ENCODE measurements at regions not wholly inside any gene's neighbourhood (a gene's known extent, or its start where the extent isn't known, plus 50 kb on each side); places are given as distances from the start of the nearest gene placed in this dataset.

GRCh38 chr6:170212956-170213636 lies 77.8 kb downstream of the DLL1 start:
- DNase-seq (ENCODE audit: low spot score), result no peak

- no peak for DNase-seq (ENCODE audit: low spot score)
Observed at GRCh38 chr6:170212051-170212756, 78.7 kb downstream of the DLL1 start.

- no peak for DNase-seq (ENCODE audit: low spot score)
Observed at GRCh38 chr6:170211404-170212025, 79.4 kb downstream of the DLL1 start.

- no peak for DNase-seq (ENCODE audit: low spot score)
Observed at GRCh38 chr6:170210651-170211403, 80.1 kb downstream of the DLL1 start.

GRCh38 chr6:170210026-170210390 lies 80.9 kb downstream of the DLL1 start:
- DNase-seq (ENCODE audit: low spot score), result no peak

- DNase-seq (ENCODE audit: low spot score), result no peak
Observed at GRCh38 chr6:170209354-170210025, 81.4 kb downstream of the DLL1 start.

- no peak for DNase-seq (ENCODE audit: low spot score)
Observed at GRCh38 chr6:170208651-170209353, 82.1 kb downstream of the DLL1 start.

GRCh38 chr6:170208182-170208601 lies 82.7 kb downstream of the DLL1 start:
- DNase-seq (ENCODE audit: low spot score), result no peak

GRCh38 chr6:170207586-170208181 lies 83.2 kb downstream of the DLL1 start:
- DNase-seq (ENCODE audit: low spot score), result no peak

GRCh38 chr6:170206851-170207431 lies 83.9 kb downstream of the DLL1 start:
- no peak for DNase-seq (ENCODE audit: low spot score)

GRCh38 chr6:170206317-170206621 lies 84.6 kb downstream of the DLL1 start:
- no peak for DNase-seq (ENCODE audit: low spot score)

GRCh38 chr6:170205534-170206316 lies 85.2 kb downstream of the DLL1 start:
- DNase-seq (ENCODE audit: low spot score), result no peak

GRCh38 chr6:170205126-170205525 lies 85.8 kb downstream of the DLL1 start:
- no peak for DNase-seq (ENCODE audit: low spot score)

- no peak for DNase-seq (ENCODE audit: low spot score)
Observed at GRCh38 chr6:170203212-170203611, 87.7 kb downstream of the DLL1 start.

GRCh38 chr6:170202416-170203135 lies 88.3 kb downstream of the DLL1 start:
- no peak for DNase-seq (ENCODE audit: low spot score)

- DNase-seq (ENCODE audit: low spot score), result no peak
Observed at GRCh38 chr6:170201361-170201760, 89.5 kb downstream of the DLL1 start.

GRCh38 chr6:170200458-170200891 lies 90.4 kb downstream of the DLL1 start:
- no peak for DNase-seq (ENCODE audit: low spot score)

- DNase-seq (ENCODE audit: low spot score), result no peak
Observed at GRCh38 chr6:170199716-170200115, 91.2 kb downstream of the DLL1 start.

GRCh38 chr6:170198298-170198697 lies 92.6 kb downstream of the DLL1 start:
- no peak for DNase-seq (ENCODE audit: low spot score)
